NCI-H2029 treated with DMSO at 0.1 percent for 48 hours (cell line): ENCODE measurements at regions not wholly inside any gene's neighbourhood (a gene's known extent, or its start where the extent isn't known, plus 50 kb on each side); places are given as distances from the start of the nearest gene placed in this dataset.

ENCODE experiments used
- DNase-seq: peaks from one replicate; lab custom pipeline; 2025; lab: John Stamatoyannopoulos, UW

DNA sequence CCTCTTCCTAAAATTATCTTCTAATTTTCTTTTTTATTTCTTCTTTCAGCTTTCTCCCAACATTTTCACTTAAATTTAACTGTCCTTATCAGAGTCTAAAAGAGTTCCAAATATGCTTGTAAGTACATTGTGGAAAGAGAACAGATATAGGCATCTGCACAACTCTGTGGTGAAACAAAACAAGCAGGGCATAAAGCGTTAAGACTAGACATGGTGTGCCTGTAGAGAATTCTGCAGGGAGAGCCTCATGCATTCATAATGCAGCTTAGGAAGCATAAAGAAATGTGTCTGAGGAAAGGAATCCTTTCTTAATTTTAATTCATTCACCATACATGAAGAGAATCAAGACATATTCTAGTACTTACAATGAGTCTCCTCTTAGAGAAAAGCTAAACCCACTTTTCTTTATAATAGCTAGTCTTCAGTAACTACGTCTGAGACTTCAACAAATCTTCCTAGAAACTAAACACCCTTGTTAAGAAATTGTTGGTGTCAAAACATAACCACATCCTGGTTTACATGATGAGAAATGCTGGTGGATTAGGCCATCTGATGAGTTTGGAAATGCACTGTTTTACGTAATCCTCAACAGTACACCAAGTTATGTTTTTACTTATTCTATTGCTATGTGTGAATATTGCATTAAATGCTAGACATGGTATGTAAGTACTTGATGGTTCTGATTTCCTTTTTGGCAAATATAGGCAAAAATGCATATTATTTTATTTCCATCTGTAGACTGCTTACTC is 307.8 kb upstream of the GIMD1 start:
- no peak for DNase-seq

DNA sequence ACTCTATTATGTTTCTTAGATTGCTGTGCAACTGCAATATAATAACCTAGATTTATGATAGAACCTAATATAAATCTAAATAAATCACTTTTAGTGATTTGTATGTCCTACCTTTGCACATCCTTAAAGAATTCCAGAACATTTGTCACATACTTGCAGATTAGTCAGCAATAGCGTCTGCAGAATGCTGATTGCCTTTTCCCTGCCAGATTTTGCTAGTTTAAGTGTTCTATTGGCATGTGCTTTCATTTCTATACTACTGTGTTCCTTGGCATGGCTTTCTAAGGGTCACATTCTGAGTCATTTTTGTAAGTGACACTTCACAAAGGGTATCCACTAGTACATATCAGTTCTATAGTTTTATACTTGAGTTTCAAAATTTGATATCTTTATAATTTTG is 303.1 kb upstream of the GIMD1 start:
- DNase-seq: no peak

DNA sequence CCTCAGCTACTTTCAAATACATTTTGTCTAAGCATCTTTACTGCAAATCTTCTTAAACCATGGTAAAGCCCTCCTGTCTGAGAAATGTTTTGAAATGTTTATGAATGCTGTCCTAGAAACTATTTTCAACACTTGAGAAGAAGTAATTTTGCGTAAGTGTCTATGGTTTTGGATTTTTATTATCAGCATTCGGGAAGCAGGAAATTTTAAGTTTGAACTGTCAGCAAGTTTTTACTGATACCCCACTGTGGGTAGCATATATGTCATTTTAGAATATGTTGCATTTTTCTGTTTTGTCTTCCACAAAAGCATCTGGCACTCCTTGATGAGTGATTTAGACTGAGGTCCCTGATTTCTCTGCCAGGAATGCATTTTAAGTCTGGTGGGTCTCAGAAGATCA is 302.4 kb upstream of the GIMD1 start:
- no peak for DNase-seq

DNA sequence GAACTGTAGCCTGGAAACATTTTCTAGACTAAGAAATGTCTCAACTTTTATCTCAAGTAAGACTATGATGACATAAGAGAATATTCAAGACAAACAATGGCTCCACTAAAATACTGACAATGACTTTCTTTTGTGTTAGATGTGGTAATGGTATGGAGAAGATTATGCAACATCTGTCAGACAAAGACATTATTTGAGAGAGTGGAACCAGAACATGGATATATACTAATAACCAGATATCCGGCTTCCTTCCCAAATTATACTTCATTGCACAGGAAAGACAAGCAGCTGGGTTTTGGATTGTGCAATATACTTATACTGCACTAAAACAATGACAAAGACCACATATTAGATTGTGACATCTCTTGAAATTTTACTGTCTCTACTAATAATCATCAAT is 290.8 kb upstream of the GIMD1 start:
- DNase-seq: no peak

DNA sequence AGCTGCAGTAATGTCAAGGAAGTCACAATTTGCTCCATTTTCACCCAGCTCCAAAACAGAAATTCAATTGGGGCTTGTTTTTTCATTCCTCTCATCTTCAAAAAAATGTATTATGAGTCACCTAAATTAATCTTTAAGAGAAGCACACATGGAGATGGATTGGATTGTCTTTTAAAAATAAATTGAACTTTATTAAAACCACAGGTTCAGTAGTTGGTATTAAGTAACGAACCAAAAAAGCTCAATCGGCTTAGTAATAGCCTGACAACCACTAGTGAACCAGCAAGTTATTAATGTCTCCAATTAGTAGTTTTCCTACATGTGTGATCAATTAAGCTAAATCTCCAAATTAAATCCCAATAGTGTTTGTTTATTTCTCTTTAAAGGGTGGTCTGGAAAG is 283.5 kb upstream of the GIMD1 start:
- no peak for DNase-seq

DNA sequence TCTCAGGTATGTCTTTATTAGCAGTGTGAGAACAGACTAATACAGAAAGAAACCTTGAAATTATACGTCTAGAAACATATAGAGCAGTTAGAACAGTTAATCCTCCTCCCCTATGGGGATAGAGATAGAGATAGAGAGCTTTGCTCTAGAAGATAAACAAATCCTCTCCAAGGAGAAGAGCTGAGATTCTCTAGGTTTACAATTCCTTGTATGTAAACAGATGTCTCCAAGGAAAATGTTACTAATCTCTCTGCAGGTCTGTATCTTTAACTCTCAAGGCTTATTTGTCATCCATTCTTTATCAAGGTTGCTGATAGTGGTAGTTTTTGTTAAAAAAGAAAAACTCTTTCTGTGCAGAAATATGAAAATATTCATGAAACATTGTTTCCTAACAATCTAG is 282.1 kb upstream of the GIMD1 start:
- DNase-seq: no peak

DNA sequence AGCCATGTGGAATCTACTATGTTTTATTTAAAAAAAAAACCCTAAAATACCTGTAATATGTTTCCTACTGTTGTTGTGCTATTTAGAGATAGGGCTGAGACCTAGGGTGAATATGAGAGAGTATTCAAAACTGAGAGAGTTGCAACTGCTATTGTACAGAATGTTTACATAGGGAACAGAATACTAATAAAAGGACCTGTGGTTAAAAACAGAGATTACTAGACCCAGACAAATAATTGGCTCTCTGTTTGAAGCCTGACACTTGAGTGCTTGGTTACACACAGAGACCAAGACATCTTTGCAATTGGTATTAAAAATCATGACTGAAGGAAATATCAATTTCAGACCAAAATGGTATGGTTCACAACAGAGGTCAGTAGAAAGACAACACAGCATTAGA is 278.9 kb upstream of the GIMD1 start:
- DNase-seq: no peak

DNA sequence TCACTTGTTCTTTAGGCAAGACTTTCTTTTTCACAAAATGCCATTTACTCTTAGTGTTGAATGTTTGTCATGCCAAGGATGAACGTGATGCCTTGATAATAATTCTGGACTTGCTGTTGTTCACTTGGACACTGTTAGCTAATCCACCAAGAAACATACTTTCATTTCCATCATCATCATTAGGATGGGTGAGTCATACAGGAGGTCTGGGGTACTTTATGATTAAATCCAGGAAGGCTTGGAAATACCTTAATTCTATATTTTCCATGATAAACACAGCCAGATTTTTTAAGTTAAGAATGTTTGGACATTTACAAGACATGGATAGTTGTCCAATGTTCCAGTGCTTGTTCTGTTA is 260.7 kb upstream of the GIMD1 start:
- DNase-seq: no peak

DNA sequence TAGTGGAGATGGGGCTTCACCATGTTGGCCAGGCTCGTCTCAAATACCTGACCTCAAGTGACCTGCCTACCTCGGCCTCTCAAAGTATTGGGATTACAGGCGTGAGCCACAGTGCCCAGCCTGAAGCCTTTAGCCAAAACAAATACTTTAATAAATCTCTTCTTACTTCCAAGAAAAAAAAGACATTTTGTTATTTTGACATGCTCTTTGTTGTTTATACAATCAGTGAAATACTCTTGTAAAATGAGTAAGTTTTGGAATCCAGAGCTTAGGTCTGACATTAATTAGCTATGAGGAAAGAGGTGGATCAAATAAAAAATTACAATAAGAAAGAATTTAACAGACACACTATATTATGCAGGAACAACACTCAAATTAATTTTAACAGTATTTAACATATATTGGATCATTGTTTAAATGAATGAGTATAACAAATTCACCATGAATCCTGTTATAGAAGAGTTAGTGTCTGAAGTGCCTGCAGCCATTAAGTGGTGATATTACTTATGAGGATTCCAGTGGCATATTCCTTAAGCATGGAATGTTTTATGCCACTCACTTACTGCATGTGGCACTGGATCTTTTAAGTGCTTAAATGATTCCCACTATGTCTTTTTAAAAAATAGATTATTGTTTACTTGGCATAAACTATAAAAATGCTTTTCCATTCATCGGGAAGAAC is 260.1 kb upstream of the GIMD1 start:
- DNase-seq: no peak

DNA sequence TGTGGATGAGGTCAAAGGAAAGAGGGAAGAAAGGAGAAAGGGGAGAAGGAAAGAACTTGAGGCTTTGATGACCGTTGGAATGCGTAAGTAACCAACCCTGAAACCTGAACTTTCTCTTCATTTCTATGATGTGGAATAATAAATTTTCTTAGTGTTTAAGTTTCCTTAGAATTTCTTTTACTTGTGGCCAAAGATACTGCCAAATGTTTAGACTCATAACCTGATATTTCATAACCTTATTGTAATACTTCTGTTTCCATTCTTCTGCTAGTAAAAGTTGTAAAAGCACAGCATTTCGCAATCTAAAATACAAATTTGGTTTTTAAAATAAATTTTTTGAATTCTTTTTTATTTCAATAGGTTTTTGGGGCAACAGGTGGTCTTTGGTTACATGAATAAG is 258.5 kb upstream of the GIMD1 start:
- no peak for DNase-seq

DNA sequence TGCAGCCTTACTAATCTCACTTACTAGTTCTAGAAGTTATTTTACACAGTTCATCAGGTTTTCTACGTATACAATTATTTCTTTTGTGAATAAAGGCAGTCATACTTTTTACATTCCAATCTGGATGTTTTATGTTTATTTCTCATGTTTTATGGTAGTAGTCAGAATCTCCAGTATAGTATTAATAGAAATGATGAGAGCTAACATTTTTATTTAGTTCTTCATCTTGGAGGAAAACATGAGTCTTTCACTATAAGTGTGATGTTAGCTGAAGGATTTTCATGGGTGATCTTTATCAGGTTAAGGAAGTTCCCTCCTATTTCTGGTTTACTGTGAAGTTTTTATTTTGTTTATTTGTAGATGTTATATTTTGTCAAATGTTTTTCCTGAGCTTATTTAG is 256.1 kb upstream of the GIMD1 start:
- DNase-seq: no peak

DNA sequence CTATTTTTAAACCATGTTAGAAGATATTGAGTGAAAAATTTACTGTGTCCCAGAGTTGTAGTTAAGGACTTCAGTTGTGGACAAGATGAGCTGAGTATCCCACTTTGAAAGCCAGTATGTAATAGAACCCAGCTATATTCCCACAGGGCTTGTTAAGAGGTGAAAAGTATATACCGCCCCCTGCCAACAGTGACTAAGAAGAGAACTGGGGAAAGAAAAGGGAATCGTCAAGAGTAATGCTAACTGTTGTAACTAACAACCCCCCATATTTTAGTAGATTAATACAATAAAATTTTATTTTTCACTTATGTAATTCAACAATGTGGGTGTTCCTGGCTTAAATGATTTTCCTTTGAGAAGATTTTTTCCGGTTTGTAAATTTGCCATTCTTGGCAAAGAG is 250.4 kb upstream of the GIMD1 start:
- DNase-seq: no peak

DNA sequence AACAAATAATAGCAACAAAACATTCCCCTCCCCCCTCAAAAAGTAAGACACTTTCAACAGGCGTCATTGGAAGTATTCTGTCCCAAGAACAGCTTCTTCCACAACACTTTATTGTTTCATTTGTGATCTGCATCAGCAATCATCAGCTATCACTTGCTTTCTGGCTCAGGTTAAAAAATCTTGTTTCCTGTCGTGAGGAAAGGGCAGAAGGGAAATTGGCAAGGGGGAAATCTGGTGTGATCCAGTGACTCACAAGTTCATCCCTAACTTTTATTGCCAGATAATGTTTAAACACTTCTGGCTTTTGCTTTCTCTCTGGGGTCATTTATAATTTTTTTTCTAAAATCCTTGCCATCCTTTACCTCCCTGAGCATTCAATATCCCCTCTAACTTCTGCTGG is 247.4 kb upstream of the GIMD1 start:
- DNase-seq: no peak

DNA sequence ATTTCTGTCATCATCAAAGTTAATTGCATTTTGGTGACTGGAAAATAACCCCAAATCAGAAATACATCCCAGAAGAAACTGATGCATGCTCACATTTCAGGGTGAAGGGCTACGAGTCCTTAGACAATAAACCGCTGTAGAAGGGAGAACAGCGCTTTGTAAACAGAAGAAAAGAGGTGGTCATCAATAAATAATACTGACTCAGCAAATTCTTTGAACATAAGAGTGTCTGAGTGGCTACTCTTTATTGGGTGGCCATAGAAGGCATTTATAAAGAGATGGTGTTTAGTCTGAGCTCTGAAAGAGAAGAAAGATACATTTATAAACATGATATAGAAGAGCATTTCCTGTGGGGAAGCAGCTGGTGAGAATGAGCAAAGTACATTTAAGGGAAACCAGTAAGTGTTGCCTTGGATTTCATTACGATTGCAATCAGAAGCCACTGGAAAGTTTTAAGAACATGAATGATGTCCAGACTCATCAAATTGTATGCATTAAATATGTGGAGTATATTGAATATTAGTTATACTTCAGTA is 246.9 kb upstream of the GIMD1 start:
- DNase-seq: no peak

DNA sequence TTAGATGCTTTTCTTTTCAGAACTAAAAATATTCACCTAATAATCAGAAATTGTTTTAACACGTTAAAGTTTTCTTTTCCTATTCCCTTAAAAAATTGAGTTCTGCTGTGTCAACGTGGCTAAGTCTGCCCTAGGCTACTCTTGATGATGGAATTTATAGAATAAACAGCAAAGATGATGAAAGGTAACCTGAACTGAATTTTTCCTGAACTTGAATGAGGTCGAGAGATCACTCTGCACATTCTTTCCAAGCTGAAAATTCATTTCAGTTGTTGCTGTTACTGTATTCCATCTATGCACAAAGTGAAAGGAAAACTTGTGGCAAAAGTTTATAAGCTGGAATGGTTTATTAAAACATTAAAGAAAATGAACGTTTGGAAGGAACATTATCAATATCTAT is 245.9 kb upstream of the GIMD1 start:
- no peak for DNase-seq

DNA sequence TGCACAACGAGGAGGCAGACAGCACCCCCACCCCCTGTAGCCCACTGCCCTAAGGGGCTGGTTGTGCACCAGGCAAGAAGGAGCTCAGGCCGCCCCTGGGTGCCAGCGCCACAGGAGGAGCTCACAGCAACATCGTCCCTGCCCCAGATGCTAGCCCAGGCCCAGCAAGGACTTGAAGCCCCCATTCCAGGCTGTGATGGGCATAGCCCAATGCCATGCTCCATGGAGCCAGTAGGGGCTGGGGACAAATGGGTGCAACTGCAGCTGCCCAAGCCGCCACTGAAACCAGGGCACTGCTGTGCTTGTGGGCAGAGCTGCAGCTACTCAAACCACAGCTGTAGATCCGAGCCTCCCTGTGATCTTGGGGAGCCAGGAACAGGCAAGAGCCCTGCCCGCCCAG is 241.3 kb upstream of the GIMD1 start:
- DNase-seq: no peak

DNA sequence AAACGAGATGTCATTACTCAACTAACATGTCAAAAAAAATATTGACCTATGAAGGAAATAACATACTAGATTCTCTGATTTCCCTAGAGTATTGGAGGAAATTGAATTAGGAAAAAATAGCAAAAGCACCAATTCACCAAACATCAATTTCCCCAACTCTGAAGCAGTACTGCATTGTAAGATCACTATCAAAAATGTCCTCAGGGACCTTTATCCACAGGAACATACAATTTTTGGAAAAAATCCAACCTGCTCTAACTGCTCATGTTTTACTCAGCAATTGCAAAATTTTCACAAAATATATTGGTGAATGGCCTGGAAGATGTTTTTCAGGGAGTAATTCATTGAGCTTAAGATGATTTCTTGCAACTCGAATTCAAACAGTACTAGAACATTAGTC is 239.0 kb upstream of the GIMD1 start:
- DNase-seq: no peak

DNA sequence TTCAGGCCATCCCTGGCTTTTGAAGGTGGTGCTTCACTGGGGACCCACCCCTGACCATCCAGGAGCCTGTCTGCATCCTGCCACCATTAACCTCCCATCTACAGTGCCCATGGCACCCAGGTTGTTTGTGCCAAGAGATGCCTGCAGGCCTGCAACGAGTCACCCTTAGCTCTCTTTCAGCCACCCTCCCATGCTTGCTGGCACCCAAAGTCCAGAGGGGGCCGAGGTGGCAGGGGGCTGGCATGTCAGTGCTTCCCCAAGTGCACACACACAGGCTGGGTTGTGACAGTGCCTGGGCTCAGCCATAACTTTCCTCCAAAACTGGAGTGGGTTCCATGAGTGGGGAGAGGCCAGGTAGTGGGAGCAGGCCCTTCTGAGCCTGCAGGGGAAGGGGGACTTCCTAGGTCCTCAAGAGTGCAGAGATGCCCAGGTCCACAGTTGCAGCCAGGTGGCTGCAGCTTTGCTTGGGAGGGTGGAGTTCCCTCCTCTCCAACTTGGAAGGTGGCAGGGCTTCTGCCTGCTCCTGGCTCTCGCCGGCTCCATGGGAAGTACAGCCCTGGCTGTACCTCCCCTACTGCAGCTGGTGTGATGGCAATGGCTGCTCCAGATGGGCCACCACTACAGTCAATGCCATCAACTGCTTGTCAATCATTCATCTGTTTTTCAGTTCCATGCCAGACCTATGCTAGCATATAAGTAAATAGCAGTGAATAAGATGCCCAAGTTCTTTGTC is 235.9 kb upstream of the GIMD1 start:
- no peak for DNase-seq

DNA sequence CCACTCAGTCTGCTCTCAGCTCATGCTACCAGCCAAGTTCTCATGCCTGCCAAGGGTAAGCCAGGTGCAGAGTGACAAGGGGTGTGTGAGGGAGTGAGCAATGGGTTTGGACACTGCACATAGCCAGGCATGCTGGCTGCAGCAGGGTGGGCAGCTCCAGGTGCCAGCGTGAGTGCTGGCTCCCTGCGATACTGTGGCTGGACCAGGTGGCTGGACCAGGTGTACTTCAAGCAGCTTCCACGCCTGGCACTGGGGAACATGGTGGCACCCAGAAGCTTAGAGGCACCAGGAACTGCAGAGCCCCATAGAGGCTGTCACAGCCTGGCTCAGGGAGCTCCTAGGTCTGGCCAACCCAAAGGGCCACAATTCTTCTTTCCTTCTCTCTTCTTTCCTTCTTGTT is 234.9 kb upstream of the GIMD1 start:
- no peak for DNase-seq

DNA sequence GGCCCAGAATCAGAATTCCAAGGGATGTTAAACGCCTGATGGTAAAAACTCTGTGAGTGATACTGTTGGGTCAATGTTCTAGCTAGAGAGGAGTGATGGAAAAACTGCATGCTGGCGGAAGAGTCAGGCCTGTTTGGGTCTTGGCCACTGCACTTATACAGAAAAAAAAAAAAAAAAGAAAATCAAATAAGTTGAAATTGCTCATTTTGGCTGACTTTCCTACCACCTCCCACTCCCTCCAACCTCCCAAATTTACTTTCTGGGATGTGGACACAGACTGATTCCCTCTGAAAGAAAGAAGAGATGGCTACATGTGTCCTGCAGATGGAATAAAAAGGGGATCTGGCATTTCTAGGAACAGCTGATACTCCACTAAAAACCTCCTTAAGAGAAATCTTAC is 234.1 kb upstream of the GIMD1 start:
- no peak for DNase-seq

DNA sequence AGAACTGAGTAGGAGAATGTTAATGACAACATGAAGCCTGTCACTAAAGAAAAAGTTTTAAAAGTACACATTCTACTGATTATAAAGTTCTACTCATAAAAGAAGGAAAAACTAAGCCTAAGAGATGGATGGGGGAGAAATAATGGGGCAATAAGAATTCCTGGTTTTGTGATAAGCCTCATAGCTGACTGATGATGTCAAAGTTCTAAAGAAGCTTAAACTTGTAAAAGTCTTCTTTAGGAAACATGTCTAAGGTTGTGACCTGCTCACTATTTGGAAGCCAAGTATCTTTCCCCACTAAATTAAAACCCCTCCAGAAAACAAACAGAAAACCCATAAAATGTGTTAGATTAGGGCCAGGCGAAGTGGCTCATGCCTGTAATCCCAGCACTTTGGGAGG is 232.9 kb upstream of the GIMD1 start:
- DNase-seq: no peak

DNA sequence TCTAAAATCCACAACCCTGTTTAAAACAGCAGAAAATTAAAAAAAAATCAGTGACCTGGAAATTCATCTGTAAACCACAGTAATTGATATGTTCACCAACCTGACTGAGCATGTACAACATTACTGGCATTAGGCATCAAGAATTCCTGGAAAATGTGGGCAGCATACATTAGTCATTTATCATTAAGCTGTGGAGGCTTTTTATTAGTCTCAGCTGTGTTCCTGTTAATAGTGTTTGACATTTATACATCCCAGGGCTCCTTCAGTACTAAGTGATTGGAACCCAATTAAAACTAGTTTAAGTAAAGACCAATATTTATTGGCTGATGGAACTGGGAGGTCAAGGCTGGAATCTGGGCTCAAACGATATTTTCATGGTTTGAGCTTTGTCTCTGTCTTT is 227.3 kb upstream of the GIMD1 start:
- no peak for DNase-seq

DNA sequence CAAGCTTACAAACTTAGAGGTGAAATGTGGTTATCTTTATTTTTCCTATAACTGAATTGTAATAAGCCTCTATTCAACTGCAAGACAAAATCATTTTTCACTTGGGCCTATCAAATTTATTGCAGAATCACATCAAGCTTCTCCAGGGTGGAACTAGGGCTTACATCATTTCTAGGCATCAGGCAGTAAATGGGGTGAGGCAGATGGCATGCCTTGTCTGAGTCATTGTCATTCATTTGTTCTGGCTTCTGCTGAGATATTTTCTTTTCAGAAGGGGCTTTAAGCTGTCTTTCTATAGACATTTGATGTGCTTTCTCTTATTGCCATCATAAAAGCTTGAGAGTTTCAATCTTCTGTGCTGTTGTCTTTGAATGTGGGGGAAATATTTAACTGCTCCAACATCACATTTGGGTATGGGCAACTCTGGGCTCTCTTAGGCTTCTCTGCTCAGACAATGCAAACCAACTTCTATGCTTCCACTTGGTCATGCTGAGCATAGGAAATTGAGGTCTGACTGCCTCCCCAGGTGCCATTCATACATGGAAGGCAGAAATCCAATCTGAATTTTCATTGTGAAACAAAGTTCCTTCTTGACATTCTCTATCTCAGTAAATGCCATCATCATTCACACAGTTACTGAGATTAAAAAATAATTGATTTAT is 225.8 kb upstream of the GIMD1 start:
- DNase-seq: no peak
